Naive thymus-derived CD4-positive, alpha-beta T cell (primary cell): ENCODE measurements at regions not wholly inside any gene's neighbourhood (a gene's known extent, or its start where the extent isn't known, plus 50 kb on each side); places are given as distances from the start of the nearest gene placed in this dataset.

Experiments
- ATAC-seq: fragments of 150-1000 bp; cut with Tn5 transposase; 2 replicates; pipeline ENCODE4 v1.10.0; 2021; ENCODE audit warnings: mild to moderate bottlenecking, moderate library complexity
- CTCF ChIA-PET: fragments of 350-600 bp; sonication (Branson Sonifier 250); formaldehyde crosslinking; loops from one replicate; lab custom pipeline; 2021; ENCODE audit warnings: antibody characterized with exemption; lab: Charles Lee
- POLR2A ChIA-PET: fragments of 350-600 bp; sonication (Branson Sonifier 250); formaldehyde crosslinking; loops from one replicate; lab custom pipeline; 2021; ENCODE audit warnings: antibody characterized with exemption, inconsistent platforms; lab: Charles Lee
- DNase-seq, 9 donors: peaks; one replicate each; pipeline versions ENCODE4 v3.0.0 to v3.0.0-alpha.2; 2020 to 2022; ENCODE audit warnings: mixed read lengths in 1 of 9
- H3K27ac ChIP-seq: one replicate; pipeline ENCODE4 v1.7.0; 2013; ENCODE audit warnings: mild to moderate bottlenecking, low read depth, low read length, moderate library complexity
- H3K27me3 ChIP-seq, 2 donors: one replicate each; pipeline ENCODE4 v1.7.0; 2013; ENCODE audit warnings: low read length in 2 of 2, mild to moderate bottlenecking in 2 of 2, moderate library complexity in 2 of 2; ENCODE audit not compliant: control insufficient read depth in 2 of 2, insufficient read depth in 2 of 2
- H3K36me3 ChIP-seq, 3 experiments: 1 replicate in 2 of 3; 2 replicates in 1 of 3; pipeline ENCODE4 v1.7.0; 2013; ENCODE audit warnings: low read length in 3 of 3, mild to moderate bottlenecking in 3 of 3, moderate library complexity in 1 of 3; ENCODE audit not compliant: insufficient read depth in 3 of 3, control insufficient read depth in 2 of 3
- H3K4me1 ChIP-seq, 2 donors: one replicate each; pipeline ENCODE4 v1.7.0; 2013; ENCODE audit warnings: low read length in 2 of 2, mild to moderate bottlenecking in 2 of 2, moderate library complexity in 1 of 2; ENCODE audit not compliant: control insufficient read depth in 2 of 2, insufficient read depth in 2 of 2
- H3K4me3 ChIP-seq: 2 replicates; pipeline ENCODE4 v1.7.0; 2013; ENCODE audit warnings: mild to moderate bottlenecking, low read length
- H3K9me3 ChIP-seq, 3 experiments: 1 replicate in 2 of 3; 2 replicates in 1 of 3; pipeline ENCODE4 v1.7.0; 2013; ENCODE audit warnings: low read length in 3 of 3; ENCODE audit not compliant: control insufficient read depth in 2 of 3
- H3K27ac Mint-ChIP-seq, 9 donors: one replicate each; pipeline ENCODE4 v1.8.0; 2020 to 2022; ENCODE audit warnings: mixed read lengths in 9 of 9, mild to moderate bottlenecking in 8 of 9, moderate library complexity in 5 of 9, inconsistent platforms in 2 of 9
- H3K27me3 Mint-ChIP-seq, 5 donors: one replicate each; pipeline ENCODE4 v1.8.0; 2021 to 2022; ENCODE audit warnings: mixed read lengths in 5 of 5, mild to moderate bottlenecking in 1 of 5
- H3K36me3 Mint-ChIP-seq, 5 donors: one replicate each; pipeline ENCODE4 v1.8.0; 2020 to 2022; ENCODE audit warnings: mixed read lengths in 5 of 5, mild to moderate bottlenecking in 3 of 5, inconsistent platforms in 1 of 5
- H3K4me1 Mint-ChIP-seq, 7 donors: one replicate each; pipeline ENCODE4 v1.8.0; 2020 to 2022; ENCODE audit warnings: mixed read lengths in 7 of 7, mild to moderate bottlenecking in 3 of 7, inconsistent platforms in 1 of 7
- H3K4me3 Mint-ChIP-seq, 10 donors: one replicate each; pipeline ENCODE4 v1.8.0; 2020 to 2022; ENCODE audit warnings: mild to moderate bottlenecking in 10 of 10, mixed read lengths in 10 of 10, moderate library complexity in 6 of 10, inconsistent platforms in 2 of 10
- H3K9me3 Mint-ChIP-seq, 11 donors: one replicate each; pipeline ENCODE4 v1.8.0; 2020 to 2022; ENCODE audit warnings: mixed read lengths in 11 of 11, mild to moderate bottlenecking in 4 of 11, inconsistent platforms in 1 of 11, moderate library complexity in 1 of 11
- intact Hi-C, 2 donors: fragments of 100-400 bp; cut with micrococcal nuclease; formaldehyde crosslinking; loops; one replicate each; pipeline ENCODE4 v1.15.1; 2023

GRCh38 chr2:188202777-188203176, 88.9 kb upstream of the GULP1 start:
- no peaks in the 10 kb centered on the region for H3K9me3 ChIP-seq
- Mint-ChIP-seq H3K9me3 (peaks cover 0 to 7% (median 0%) of the 10 kb centered on the region in 11 donors), H3K27me3 (peaks cover 0 to 3% (median 0%) of the 10 kb centered on the region in 5 donors), H3K4me3 (no peak overlapping the region), H3K4me1 (peaks cover 0 to 1% (median 0%) of the 10 kb centered on the region in 7 donors), H3K36me3 (no peaks in the 10 kb centered on the region), H3K27ac (no peak overlapping the region)
- DNase-seq (no peak), ATAC-seq (no peak)
- no peaks in the 10 kb centered on the region for H3K4me1 ChIP-seq
- no peak overlapping the region for H3K27ac ChIP-seq
- ChIA-PET POLR2A (no interaction called here), CTCF (no interaction called here)
- no peaks in the 10 kb centered on the region for H3K27me3 ChIP-seq
- H3K4me3 ChIP-seq, result no peak overlapping the region
- intact Hi-C loops, result no loop called here
- H3K36me3 ChIP-seq, result no peaks in the 10 kb centered on the region

DNA sequence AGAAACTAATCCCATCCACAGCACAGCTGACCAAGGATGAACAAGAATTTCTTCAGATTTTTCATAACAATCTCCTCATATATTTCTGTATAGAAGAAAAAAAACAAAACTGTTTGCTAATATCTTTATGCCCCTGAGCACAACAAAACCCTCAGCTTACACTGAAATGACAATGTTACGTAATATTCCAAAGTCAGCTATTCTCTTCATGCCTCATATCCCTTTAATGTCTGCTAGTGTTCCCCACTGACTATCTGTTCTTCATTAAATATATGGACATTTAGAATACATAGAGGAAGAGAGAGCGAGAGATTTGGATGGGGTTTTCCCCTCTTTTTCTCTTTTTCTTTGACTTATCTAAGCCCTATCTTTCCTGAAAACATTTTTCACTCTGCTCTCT, 87.9 kb upstream of the GULP1 start:
- Histone ChIP-seq H3K36me3 (no peaks in the 10 kb centered on the region), H3K4me1 (no peaks in the 10 kb centered on the region), H3K27ac (no peak overlapping the region), H3K27me3 (no peaks in the 10 kb centered on the region), H3K9me3 (no peaks in the 10 kb centered on the region), H3K4me3 (no peak overlapping the region)
- peaks cover 0 to 3% (median 0%) of the 10 kb centered on the region in 5 donors for H3K27me3 Mint-ChIP-seq
- ChIA-PET POLR2A (no interaction called here), CTCF (no interaction called here)
- intact Hi-C loops, result no loop called here
- ATAC-seq (no peak), DNase-seq (no peak)
- H3K9me3 Mint-ChIP-seq, result peaks cover 0 to 7% (median 0%) of the 10 kb centered on the region in 11 donors
- no peaks in the 10 kb centered on the region for H3K36me3 Mint-ChIP-seq
- peaks cover 0 to 1% (median 0%) of the 10 kb centered on the region in 7 donors for H3K4me1 Mint-ChIP-seq
- no peak overlapping the region for H3K4me3 Mint-ChIP-seq
- no peak overlapping the region for H3K27ac Mint-ChIP-seq

- intact Hi-C loops, result no loop called here
- H3K9me3 ChIP-seq, result no peaks in the 10 kb centered on the region
- CTCF ChIA-PET, result no interaction called here
Observed at GRCh38 chr2:188204824-188205223, 86.8 kb upstream of the GULP1 start.

GRCh38 chr2:188207554-188207953, 84.1 kb upstream of the GULP1 start:
- Histone ChIP-seq H3K4me1 (no peaks in the 10 kb centered on the region), H3K27me3 (no peaks in the 10 kb centered on the region), H3K4me3 (no peak overlapping the region), H3K9me3 (no peaks in the 10 kb centered on the region), H3K27ac (no peak overlapping the region), H3K36me3 (no peaks in the 10 kb centered on the region)
- POLR2A ChIA-PET, result no interaction called here
- Mint-ChIP-seq H3K9me3 (peaks cover 0 to 12% (median 0%) of the 10 kb centered on the region in 11 donors), H3K36me3 (no peaks in the 10 kb centered on the region), H3K27me3 (no peaks in the 10 kb centered on the region), H3K27ac (no peak overlapping the region), H3K4me3 (no peak overlapping the region), H3K4me1 (peaks cover 0 to 1% (median 0%) of the 10 kb centered on the region in 7 donors)
- DNase-seq (no peak), ATAC-seq (no peak)
- CTCF ChIA-PET, result no interaction called here
- intact Hi-C loops, result no loop called here

More at GRCh38 chr2:188204824-188205223, 86.8 kb upstream of the GULP1 start:
- DNase-seq (no peak), ATAC-seq (no peak)
- peaks cover 0 to 12% (median 0%) of the 10 kb centered on the region in 11 donors for H3K9me3 Mint-ChIP-seq
- no peaks in the 10 kb centered on the region for H3K27me3 ChIP-seq
- no peak overlapping the region for H3K4me3 ChIP-seq
- no peaks in the 10 kb centered on the region for H3K36me3 Mint-ChIP-seq
- POLR2A ChIA-PET, result no interaction called here
- peaks cover 0 to 3% (median 0%) of the 10 kb centered on the region in 5 donors for H3K27me3 Mint-ChIP-seq
- H3K4me3 Mint-ChIP-seq, result no peak overlapping the region
- no peak overlapping the region for H3K27ac Mint-ChIP-seq
- H3K4me1 ChIP-seq, result no peaks in the 10 kb centered on the region
- H3K27ac ChIP-seq, result no peak overlapping the region
- no peaks in the 10 kb centered on the region for H3K36me3 ChIP-seq
- peaks cover 0 to 1% (median 0%) of the 10 kb centered on the region in 7 donors for H3K4me1 Mint-ChIP-seq

DNA sequence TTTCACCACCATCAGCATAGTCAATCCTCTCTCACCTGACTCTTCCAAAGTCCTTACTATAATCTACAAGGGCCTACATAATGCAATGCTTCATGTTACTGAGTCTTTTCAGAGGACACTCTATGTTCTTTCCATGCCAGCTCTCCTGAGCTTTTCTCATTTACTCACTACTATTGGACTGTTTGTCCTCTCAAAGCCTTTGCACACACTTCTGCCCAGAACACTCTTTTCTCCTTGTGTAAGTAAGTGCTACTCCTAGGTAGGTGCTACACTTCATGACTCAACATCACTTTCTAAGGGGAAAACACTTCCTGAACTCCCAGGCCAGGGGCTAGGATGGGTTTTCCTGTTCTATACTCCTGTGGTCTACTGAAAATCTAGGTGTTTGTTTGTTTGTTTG, 82.5 kb upstream of the GULP1 start:
- no peaks in the 10 kb centered on the region for H3K36me3 Mint-ChIP-seq
- ATAC-seq (no peak), DNase-seq (no peak)
- Histone ChIP-seq H3K4me1 (no peaks in the 10 kb centered on the region), H3K9me3 (no peaks in the 10 kb centered on the region), H3K36me3 (no peaks in the 10 kb centered on the region), H3K27ac (no peak overlapping the region), H3K4me3 (no peak overlapping the region), H3K27me3 (no peaks in the 10 kb centered on the region)
- H3K27ac Mint-ChIP-seq, result no peak overlapping the region
- peaks cover 0 to 1% (median 0%) of the 10 kb centered on the region in 7 donors for H3K4me1 Mint-ChIP-seq
- CTCF ChIA-PET, result no interaction called here
- no peak overlapping the region for H3K4me3 Mint-ChIP-seq
- H3K27me3 Mint-ChIP-seq, result no peaks in the 10 kb centered on the region
- H3K9me3 Mint-ChIP-seq, result peaks cover 0 to 12% (median 0%) of the 10 kb centered on the region in 11 donors
- POLR2A ChIA-PET, result no interaction called here
- intact Hi-C loops, result no loop called here

DNA sequence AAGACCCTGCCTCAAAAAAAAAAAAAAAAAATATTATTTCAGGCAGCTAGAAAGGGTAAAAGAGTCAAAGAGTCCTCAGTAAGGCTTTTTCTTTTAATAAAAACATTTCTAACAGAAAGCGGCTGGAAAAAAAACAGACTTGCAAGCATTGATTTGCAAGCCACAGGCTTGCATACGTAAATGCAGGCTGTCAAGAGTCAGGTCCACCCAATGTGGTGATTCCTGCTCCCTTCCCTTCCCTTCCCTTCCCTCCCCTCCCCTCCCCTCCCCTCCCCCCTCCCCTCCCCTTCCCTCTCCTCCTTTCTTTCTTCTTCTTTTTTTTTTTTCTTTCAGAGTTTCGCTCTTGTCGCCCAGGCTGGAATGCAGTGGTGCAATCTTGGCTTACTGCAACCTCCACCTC, 74.4 kb upstream of the GULP1 start:
- DNase-seq (no peak), ATAC-seq (no peak)
- Mint-ChIP-seq H3K4me3 (no peak overlapping the region), H3K36me3 (no peaks in the 10 kb centered on the region), H3K27me3 (no peaks in the 10 kb centered on the region), H3K27ac (no peak overlapping the region), H3K9me3 (peaks cover 0 to 1% (median 0%) of the 10 kb centered on the region in 11 donors), H3K4me1 (no peaks in the 10 kb centered on the region)
- ChIA-PET POLR2A (no interaction called here), CTCF (no interaction called here)
- Histone ChIP-seq H3K27me3 (no peaks in the 10 kb centered on the region), H3K4me1 (no peaks in the 10 kb centered on the region), H3K36me3 (no peaks in the 10 kb centered on the region), H3K9me3 (no peaks in the 10 kb centered on the region), H3K4me3 (no peak overlapping the region), H3K27ac (no peak overlapping the region)
- intact Hi-C loops, result no loop called here

- no peaks in the 10 kb centered on the region for H3K9me3 ChIP-seq
- H3K4me1 Mint-ChIP-seq, result no peaks in the 10 kb centered on the region
- ATAC-seq, result no peak
Observed at GRCh38 chr2:188219541-188219940, 72.1 kb upstream of the GULP1 start.

More at GRCh38 chr2:188219541-188219940, 72.1 kb upstream of the GULP1 start:
- DNase-seq, result no peak
- Mint-ChIP-seq H3K36me3 (no peaks in the 10 kb centered on the region), H3K27me3 (no peaks in the 10 kb centered on the region), H3K9me3 (peaks cover 0 to 6% (median 0%) of the 10 kb centered on the region in 11 donors), H3K4me3 (no peak overlapping the region), H3K27ac (no peak overlapping the region)
- intact Hi-C loops, result no loop called here
- Histone ChIP-seq H3K4me1 (no peaks in the 10 kb centered on the region), H3K27me3 (no peaks in the 10 kb centered on the region), H3K36me3 (no peaks in the 10 kb centered on the region), H3K27ac (no peak overlapping the region), H3K4me3 (no peak overlapping the region)
- POLR2A ChIA-PET, result no interaction called here
- CTCF ChIA-PET, result no interaction called here
